ENCODE measurements at regions not wholly inside any gene's neighbourhood (a gene's known extent, or its start where the extent isn't known, plus 50 kb on each side); places are given as distances from the start of the nearest gene placed in this dataset.
"Not testable (repeated sequence)": the region's sequence is repeated elsewhere in the genome, so short reads cannot be mapped to it uniquely, and the experiment has no call there.

DNA sequence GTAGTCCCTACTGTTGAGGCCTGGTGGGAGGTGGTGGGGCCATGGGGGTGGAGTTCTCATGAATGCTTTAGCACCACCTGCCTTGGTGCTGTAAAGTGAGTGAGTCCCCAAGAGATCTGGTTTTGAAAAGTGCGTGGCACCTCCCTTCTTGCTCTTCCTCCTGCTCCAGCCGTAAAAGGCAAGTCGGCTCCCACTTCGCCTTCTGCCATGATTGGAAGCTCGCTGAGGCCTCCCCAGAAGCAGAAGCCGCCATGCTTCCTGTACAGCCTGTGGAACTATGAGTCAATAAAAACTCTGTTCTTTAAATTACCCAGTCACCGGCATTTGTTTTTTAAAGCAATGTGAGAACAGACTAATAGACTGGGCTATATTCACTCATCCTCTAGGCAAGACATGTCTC is 141.3 kb upstream of the ALKAL2 start:
- H3K27me3 ChIP-seq (ENCODE audit: control insufficient read depth, insufficient read depth, low read length) = no peaks in the 10 kb centered on the region
- H3K4me3 ChIP-seq (ENCODE audit: low read length) = no peak overlapping the region
- no peaks in the 10 kb centered on the region for H3K4me1 ChIP-seq (ENCODE audit: control insufficient read depth, insufficient read depth, low read length)
- peaks cover 7% of the 10 kb centered on the region for H3K9me3 ChIP-seq (ENCODE audit: control insufficient read depth, low read depth, low read length)
- H3K27ac ChIP-seq (ENCODE audit: low read length) = no peak overlapping the region
- DNase-seq = no peak
- H3K36me3 ChIP-seq (ENCODE audit: control insufficient read depth, insufficient read depth, low read length) = no peaks in the 10 kb centered on the region
- WGBS (ENCODE audit: insufficient coverage, low lambda C conversion rate) = 80% methylated on average over 1 of the region's 7 CpGs

GRCh38 chr2:428591-428990 is 140.7 kb upstream of the ALKAL2 start:
- H3K4me3 ChIP-seq (ENCODE audit: low read length) = no peak overlapping the region
- H3K9me3 ChIP-seq (ENCODE audit: control insufficient read depth, low read depth, low read length) = peaks cover 7% of the 10 kb centered on the region
- DNase-seq = no peak
- H3K27me3 ChIP-seq (ENCODE audit: control insufficient read depth, insufficient read depth, low read length) = no peaks in the 10 kb centered on the region
- no CpG with 5 or more reads among the region's 7 CpGs for WGBS (ENCODE audit: insufficient coverage, low lambda C conversion rate)
- no peaks in the 10 kb centered on the region for H3K36me3 ChIP-seq (ENCODE audit: control insufficient read depth, insufficient read depth, low read length)
- no peaks in the 10 kb centered on the region for H3K4me1 ChIP-seq (ENCODE audit: control insufficient read depth, insufficient read depth, low read length)
- no peak overlapping the region for H3K27ac ChIP-seq (ENCODE audit: low read length)

DNA sequence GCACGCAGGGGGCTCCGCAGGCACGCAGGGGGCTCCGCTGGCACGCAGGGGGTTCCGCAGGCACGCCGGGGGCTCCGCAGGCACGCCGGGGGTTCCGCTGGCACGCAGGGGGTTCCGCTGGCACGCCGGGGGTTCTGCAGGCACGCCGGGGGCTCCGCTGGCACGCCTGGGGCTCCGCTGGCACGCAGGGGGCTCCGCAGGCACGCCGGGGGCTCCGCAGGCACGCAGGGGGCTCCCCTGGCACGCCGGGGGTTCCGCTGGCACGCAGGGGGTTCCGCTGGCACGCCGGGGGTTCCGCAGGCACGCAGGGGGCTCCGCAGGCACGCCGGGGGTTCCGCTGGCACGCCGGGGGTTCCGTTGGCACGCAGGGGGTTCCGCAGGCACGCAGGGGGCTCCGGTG is 138.8 kb upstream of the ALKAL2 start:
- not testable (repeated sequence) for H3K9me3 ChIP-seq (ENCODE audit: control insufficient read depth, low read depth, low read length); H3K36me3 ChIP-seq (ENCODE audit: control insufficient read depth, insufficient read depth, low read length); H3K27me3 ChIP-seq (ENCODE audit: control insufficient read depth, insufficient read depth, low read length); H3K27ac ChIP-seq (ENCODE audit: low read length); H3K4me1 ChIP-seq (ENCODE audit: control insufficient read depth, insufficient read depth, low read length); DNase-seq; H3K4me3 ChIP-seq (ENCODE audit: low read length)
- no CpG with 5 or more reads among the region's 47 CpGs for WGBS (ENCODE audit: insufficient coverage, low lambda C conversion rate)

DNA sequence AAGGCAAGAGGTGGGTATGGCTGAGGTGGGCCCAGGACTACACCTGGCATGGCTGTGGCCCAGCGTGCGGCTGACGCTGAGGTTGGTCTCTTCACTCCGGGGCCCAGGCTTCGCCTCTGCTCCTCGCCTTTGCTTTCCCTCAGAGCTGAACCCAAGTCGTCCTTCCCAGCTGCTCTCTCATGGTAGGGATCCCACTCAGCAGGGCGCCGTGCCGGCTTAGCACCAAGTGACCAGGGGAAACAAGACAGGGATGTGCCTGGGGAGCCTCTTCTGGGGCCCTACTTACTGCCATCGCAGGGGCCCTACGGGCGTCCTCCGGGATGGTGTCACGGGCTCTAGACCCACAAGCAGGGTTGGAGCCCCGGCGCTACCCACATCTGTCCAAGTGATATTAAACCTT is 138.1 kb upstream of the ALKAL2 start:
- Histone ChIP-seq H3K36me3 (ENCODE audit: control insufficient read depth, insufficient read depth, low read length) (no peaks in the 10 kb centered on the region), H3K27me3 (ENCODE audit: control insufficient read depth, insufficient read depth, low read length) (no peaks in the 10 kb centered on the region), H3K4me1 (ENCODE audit: control insufficient read depth, insufficient read depth, low read length) (no peaks in the 10 kb centered on the region), H3K9me3 (ENCODE audit: control insufficient read depth, low read depth, low read length) (peaks cover 8% of the 10 kb centered on the region), H3K27ac (ENCODE audit: low read length) (no peak overlapping the region), H3K4me3 (ENCODE audit: low read length) (no peak overlapping the region)
- DNase-seq = no peak
- no CpG with 5 or more reads among the region's 17 CpGs for WGBS (ENCODE audit: insufficient coverage, low lambda C conversion rate)

- Histone ChIP-seq H3K4me3 (ENCODE audit: low read length) (no peak overlapping the region), H3K9me3 (ENCODE audit: control insufficient read depth, low read depth, low read length) (peaks cover 10% of the 10 kb centered on the region), H3K27ac (ENCODE audit: low read length) (no peak overlapping the region), H3K27me3 (ENCODE audit: control insufficient read depth, insufficient read depth, low read length) (no peaks in the 10 kb centered on the region), H3K36me3 (ENCODE audit: control insufficient read depth, insufficient read depth, low read length) (no peaks in the 10 kb centered on the region), H3K4me1 (ENCODE audit: control insufficient read depth, insufficient read depth, low read length) (no peaks in the 10 kb centered on the region)
- WGBS (ENCODE audit: insufficient coverage, low lambda C conversion rate) = 67% methylated on average over 1 of the region's 8 CpGs
- no peak for DNase-seq
Observed at GRCh38 chr2:425243-425642, 137.4 kb upstream of the ALKAL2 start.

DNA sequence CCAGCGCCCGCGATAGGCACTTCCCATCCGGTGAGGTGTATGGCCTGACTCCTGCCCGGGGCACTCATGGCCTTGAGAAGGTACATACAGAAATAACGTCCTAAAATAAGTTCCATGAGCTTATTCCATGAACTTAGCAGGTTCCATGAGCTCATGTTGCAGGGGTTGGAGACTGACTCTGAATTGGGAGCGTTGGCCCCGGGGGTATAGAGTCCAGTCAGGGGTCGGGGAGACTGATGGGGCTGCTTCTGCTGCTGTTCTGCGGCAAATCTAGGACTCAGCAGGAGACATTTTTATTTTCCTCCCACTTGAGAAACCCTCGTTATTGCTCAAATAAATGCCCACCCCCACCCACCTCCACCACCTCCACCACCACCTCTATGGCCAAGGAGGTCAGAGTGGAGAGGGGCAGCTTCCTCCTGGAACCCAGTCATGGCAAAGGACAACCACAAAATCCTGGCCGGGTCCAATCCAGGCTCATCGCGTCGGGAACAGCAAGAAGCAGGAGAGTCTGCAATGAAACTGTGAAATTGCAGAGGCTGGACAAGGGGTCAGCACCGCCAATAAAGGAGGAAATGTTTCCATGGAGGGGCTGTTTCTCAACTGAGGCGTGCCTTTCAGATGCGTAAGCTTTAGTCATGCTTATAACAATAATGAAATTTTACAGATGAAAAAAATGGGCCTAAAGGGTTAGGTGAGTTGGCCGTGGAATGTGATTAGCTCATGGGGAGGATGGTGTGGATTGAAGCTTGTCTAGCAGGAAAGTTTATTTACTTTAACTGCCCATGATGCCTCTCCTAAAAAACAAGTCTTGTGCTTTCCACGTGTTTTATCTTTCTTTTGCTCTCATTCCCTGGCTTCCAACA is 136.6 kb upstream of the ALKAL2 start:
- H3K4me1 ChIP-seq (ENCODE audit: control insufficient read depth, insufficient read depth, low read length) = no peaks in the 10 kb centered on the region
- no peak overlapping the region for H3K27ac ChIP-seq (ENCODE audit: low read length)
- WGBS (ENCODE audit: insufficient coverage, low lambda C conversion rate) = 57% methylated on average over 1 of the region's 20 CpGs
- no peak for DNase-seq
- no peak overlapping the region for H3K4me3 ChIP-seq (ENCODE audit: low read length)
- peaks cover 14% of the 10 kb centered on the region for H3K9me3 ChIP-seq (ENCODE audit: control insufficient read depth, low read depth, low read length)
- H3K36me3 ChIP-seq (ENCODE audit: control insufficient read depth, insufficient read depth, low read length) = no peaks in the 10 kb centered on the region
- no peaks in the 10 kb centered on the region for H3K27me3 ChIP-seq (ENCODE audit: control insufficient read depth, insufficient read depth, low read length)

DNA sequence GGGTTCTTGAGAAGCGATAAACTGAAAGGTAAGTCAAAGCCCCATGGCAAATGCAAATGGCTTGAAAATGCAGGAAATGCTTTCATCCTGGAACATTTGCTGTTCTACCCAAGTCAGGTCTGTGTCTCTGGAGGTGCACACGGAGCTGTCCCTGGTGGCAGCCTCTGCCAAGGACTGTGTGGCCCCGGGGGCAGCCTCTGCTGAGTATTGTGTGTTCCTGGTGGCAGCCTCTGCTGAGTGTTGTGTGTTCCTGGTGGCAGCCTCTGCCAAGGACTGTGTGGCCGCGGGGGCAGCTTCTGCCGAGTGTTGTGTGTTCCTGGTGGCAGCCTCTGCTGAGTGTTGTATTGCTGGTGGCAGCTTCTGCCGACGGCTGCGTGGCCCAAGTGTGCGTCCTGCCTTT is 135.6 kb upstream of the ALKAL2 start:
- H3K27me3 ChIP-seq (ENCODE audit: control insufficient read depth, insufficient read depth, low read length) = no peaks in the 10 kb centered on the region
- DNase-seq = no peak
- H3K36me3 ChIP-seq (ENCODE audit: control insufficient read depth, insufficient read depth, low read length) = no peaks in the 10 kb centered on the region
- H3K9me3 ChIP-seq (ENCODE audit: control insufficient read depth, low read depth, low read length) = peaks cover 14% of the 10 kb centered on the region
- no peak overlapping the region for H3K27ac ChIP-seq (ENCODE audit: low read length)
- H3K4me1 ChIP-seq (ENCODE audit: control insufficient read depth, insufficient read depth, low read length) = no peaks in the 10 kb centered on the region
- no CpG with 5 or more reads among the region's 10 CpGs for WGBS (ENCODE audit: insufficient coverage, low lambda C conversion rate)
- no peak overlapping the region for H3K4me3 ChIP-seq (ENCODE audit: low read length)

GRCh38 chr2:422676-423435 is 135.0 kb upstream of the ALKAL2 start:
- Histone ChIP-seq H3K27ac (ENCODE audit: low read length) (no peak overlapping the region), H3K9me3 (ENCODE audit: control insufficient read depth, low read depth, low read length) (peaks cover 14% of the 10 kb centered on the region), H3K4me1 (ENCODE audit: control insufficient read depth, insufficient read depth, low read length) (no peaks in the 10 kb centered on the region), H3K27me3 (ENCODE audit: control insufficient read depth, insufficient read depth, low read length) (no peaks in the 10 kb centered on the region), H3K36me3 (ENCODE audit: control insufficient read depth, insufficient read depth, low read length) (no peaks in the 10 kb centered on the region), H3K4me3 (ENCODE audit: low read length) (no peak overlapping the region)
- WGBS (ENCODE audit: insufficient coverage, low lambda C conversion rate) = no CpG with 5 or more reads among the region's 14 CpGs
- DNase-seq = no peak

DNA sequence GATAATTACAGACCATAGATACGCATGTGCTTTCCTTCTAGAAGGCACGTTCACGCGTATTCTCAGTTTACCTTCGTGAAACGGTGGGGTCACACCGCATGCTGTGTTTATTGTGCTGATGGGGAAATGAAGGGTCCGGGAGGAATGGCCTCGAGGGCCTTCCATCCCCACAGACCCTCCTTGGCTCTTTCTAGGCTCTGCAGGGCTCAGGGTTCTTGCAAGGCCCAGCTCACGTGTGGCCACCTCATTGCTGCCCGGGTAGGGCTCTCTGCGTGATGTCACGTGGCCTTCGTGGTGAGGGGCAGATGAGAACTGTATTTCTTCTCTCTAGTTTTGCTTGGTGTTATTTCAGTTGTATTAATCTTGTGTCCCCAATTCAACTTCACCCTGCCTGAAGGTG is 133.5 kb upstream of the ALKAL2 start:
- Histone ChIP-seq H3K9me3 (ENCODE audit: control insufficient read depth, low read depth, low read length) (peaks cover 14% of the 10 kb centered on the region), H3K27ac (ENCODE audit: low read length) (no peak overlapping the region), H3K4me1 (ENCODE audit: control insufficient read depth, insufficient read depth, low read length) (no peaks in the 10 kb centered on the region), H3K4me3 (ENCODE audit: low read length) (no peak overlapping the region), H3K36me3 (ENCODE audit: control insufficient read depth, insufficient read depth, low read length) (no peaks in the 10 kb centered on the region), H3K27me3 (ENCODE audit: control insufficient read depth, insufficient read depth, low read length) (no peaks in the 10 kb centered on the region)
- WGBS (ENCODE audit: insufficient coverage, low lambda C conversion rate) = no CpG with 5 or more reads among the region's 14 CpGs
- no peak for DNase-seq

- Histone ChIP-seq H3K4me3 (ENCODE audit: low read length) (no peak overlapping the region), H3K27ac (ENCODE audit: low read length) (no peak overlapping the region), H3K9me3 (ENCODE audit: control insufficient read depth, low read depth, low read length) (peaks cover 7% of the 10 kb centered on the region), H3K27me3 (ENCODE audit: control insufficient read depth, insufficient read depth, low read length) (no peaks in the 10 kb centered on the region), H3K4me1 (ENCODE audit: control insufficient read depth, insufficient read depth, low read length) (no peaks in the 10 kb centered on the region), H3K36me3 (ENCODE audit: control insufficient read depth, insufficient read depth, low read length) (no peaks in the 10 kb centered on the region)
- DNase-seq = no peak
- no CpG with 5 or more reads among the region's 28 CpGs for WGBS (ENCODE audit: insufficient coverage, low lambda C conversion rate)
Observed at GRCh38 chr2:419687-420317, 131.9 kb upstream of the ALKAL2 start.
